Pons (tissue), 1 donor: ENCODE measurements at regions not wholly inside any gene's neighbourhood (a gene's known extent, or its start where the extent isn't known, plus 50 kb on each side); places are given as distances from the start of the nearest gene placed in this dataset.

ENCODE experiments used
- DNase-seq: peaks from one replicate; pipeline ENCODE4 v3.0.0-alpha.2; 2016; ENCODE audit warnings: low spot score

DNA sequence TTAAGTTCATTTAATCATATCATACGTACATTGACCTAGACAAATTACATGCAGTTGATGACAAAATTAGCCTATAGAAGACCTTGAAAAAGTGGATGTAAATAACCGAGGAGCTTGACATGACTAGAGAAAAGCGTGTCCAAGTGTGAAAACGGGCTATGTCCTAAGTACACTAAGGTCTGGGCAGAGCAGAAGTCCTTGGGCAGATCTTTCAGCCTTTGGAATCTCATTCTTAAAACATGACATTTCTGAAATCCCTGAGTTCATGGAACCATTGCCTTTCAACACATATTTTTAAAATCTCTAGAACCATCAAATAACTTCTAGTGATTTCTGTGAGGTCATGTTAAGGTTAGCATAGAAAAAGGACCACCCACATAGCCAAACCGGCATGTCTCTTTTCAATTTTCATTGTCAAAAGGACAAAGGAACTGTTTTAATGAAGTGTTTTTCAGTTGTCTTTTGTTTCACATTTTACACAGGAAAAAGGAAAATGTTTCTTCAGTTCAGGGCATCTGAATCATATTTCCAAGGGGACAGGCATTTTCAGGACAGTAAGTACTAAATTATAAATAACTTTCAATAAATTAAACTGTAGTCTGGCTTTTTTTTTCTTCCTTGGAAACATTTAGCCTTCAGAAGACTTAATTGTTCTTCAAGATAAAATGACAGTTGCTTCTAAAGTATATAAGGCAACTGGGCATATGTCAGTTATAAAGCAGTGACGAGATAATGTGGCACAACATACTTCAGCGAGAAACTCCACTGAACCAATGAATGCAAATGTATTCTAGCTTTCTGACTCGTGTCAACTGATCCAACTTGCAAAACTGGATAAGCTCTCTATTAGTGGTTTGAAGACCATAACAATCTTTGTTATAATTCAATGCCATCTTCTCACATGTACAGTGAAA is 416.8 kb downstream of the NFIB start:
- DNase-seq: no peak

DNA sequence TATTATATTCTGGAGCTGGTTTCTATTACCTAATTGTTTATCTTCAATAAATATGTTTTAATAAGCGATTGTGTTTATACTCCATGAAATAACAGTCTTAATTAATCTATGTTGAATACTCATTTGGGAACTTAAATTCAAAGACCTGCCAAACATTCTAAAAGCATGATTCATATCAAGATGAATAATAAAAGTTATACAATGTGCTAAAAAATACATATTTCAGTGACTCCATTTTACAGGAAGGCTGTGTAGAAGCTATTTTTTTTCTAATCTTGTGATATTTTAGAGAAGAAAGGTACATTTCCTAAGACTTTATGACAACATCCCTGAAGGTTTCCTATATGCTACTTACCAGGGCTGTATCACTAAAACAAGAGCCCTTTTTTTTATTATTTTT is 417.9 kb downstream of the NFIB start:
- DNase-seq: no peak

DNA sequence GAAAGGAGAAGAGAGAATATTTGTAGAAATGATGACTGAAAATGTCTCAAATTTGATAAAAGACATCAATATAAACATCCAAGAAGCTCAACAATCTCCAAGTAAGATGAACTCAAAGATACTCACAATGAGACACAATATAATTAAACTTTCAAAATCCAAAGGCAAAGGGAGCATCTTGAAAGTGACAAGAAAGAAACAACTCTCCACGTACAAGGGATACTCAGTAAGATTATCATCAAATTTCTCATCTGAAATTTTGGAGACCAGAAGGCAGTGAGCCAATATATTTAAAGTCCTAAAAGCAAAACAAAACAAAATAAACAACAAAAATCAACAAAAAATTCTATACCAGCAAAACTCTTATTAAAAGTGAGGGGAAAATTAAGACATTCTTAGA is 428.7 kb downstream of the NFIB start:
- DNase-seq: no peak

DNA sequence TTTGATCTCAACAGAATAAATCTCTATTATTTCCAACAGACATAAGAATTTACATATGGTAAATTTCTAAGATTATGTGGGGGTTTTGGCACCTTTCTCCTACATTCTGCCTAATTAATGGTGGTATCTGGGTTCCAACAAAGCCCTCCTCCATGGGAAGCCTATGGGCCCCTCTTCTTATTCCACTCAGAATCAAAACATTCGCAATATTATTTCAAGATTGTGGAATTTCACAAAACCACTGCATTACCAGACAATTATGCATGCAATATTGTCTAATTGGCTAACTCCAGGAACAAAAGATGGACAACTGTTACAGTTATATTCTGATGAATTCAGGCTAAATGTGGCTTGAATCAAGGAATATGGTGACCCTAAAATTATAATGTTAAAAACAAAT is 434.0 kb downstream of the NFIB start:
- no peak for DNase-seq

DNA sequence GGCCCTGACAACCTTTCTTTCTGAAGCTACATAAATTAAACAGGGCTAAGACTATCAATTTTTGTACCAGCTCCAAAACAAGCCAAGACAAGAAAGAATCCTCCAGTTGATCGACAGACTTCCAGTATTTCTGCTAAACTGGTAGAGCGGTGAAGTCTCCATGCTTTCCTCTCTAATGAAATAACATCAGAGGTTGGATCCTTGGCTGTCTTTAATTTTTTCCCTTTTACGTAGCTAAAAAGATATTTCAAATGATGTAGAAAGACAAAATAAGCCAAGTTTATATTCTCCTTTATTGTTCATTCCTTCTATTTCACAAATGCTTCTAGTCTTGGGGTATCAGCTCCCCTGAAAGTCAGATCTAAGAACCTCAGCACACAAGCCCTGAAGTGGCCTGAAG is 434.9 kb downstream of the NFIB start:
- DNase-seq: no peak

DNA sequence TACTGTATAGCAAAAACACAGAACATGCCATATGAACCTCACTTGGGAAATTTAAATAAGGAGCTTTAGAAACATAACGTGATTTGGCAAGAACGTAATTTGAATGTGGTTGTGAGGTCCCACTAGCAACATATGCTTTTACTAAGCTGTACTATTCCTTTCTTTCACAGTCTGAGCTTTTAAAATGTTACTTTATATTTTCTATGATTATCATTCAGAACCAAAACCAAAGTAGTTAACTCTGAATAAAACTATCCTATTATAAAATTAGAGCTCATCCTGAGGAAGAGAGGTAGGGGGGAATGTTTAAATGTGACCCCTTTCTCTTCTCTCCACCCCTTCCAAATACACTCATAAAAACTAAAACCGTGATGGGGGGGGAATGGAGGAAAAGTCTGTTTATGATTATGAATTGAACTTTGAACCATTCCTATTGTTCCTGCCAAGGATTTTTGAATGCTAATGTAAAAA is 435.7 kb downstream of the NFIB start:
- no peak for DNase-seq

DNA sequence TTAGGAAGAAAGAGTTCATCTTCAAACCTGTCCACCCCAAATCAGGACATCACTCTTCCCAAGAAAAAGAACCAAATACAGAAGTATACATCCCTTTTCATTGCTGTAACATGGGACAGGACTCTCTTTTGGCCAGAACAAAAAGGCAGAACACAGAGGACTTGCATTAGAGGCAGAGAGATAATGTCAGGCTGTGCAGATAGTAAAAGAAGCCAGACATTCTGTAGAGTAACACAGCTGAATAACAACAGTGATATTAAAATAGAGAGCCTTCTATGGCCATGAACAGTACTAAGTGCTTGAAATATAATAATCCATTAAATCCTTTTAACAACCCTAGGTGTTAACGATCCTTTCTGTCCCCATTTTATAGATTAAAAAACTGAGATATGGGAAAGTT is 437.2 kb downstream of the NFIB start:
- DNase-seq: no peak

DNA sequence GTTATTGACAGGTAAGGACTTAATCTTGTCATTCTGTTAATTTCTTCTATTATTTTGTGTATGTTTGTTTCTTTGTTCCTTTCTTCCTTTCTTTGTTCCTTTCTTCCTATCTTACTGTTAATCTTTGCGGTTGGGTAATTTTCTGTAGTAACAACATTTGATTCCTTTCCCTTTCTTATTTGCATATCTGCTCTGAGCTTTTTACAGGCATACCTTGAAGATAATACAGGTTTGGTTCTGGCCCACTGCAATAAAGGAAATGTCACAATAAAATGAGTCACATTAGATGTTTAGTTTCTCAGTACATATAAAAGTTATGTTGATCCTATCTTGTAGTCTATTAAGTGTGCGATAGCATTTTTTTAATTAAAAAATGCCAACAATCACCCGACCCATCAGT is 440.7 kb downstream of the NFIB start:
- no peak for DNase-seq

DNA sequence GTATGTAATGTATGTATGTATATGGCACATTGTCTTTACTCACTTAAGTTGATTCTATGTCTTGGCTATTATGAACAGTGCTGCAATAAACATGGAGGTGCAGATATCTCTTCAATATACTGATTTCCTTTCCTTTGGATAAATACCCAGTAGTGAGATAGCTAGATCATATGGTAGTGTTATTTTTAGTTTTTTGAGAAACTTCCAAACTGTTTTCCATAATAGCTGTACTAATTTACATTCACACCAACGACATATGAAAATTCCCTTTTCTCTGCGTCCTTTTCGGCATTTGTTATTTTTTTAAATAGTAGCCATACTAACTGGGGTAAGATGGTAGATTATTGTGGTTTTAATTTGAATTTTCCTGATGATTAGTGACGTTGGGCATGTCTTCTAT is 445.6 kb downstream of the NFIB start:
- DNase-seq: no peak

DNA sequence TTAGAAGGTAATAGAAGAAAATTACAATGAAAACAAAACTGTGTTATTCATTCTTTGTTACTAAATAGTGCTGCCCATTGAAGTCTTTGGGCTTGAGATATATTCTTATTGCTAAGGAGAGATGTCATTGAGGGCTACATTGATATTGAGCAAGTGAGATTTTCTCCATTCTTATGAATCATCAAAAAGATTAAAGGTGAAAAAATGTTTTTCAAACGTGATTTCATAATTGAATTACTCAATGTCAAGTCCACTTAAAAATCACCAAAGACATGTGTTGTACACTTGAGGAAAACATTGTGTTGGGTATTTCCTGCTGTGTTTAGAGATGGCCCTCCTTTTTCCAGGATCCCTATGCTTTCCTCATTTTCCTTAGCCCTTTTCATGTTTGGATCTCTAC is 448.1 kb downstream of the NFIB start:
- no peak for DNase-seq

DNA sequence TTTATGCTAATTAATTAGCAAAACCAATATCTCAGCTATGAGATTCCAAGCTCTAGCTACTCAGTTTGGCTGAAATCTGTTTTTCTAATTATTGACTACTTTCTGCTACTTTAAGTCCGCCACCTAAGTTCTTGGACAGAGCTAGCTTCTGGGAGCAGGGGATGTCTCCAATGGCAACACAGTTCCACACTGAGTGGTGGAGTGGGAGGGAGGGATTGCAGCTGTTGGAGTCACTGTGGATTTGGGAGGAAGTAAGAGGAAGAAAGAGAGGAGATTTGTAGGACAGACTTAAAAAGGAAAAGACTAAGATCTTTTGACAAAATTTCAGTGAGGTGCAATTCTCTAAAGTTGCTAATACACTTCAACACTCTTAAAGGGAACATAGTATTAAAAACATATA is 450.8 kb downstream of the NFIB start:
- peak; percentile 23 for DNase-seq

DNA sequence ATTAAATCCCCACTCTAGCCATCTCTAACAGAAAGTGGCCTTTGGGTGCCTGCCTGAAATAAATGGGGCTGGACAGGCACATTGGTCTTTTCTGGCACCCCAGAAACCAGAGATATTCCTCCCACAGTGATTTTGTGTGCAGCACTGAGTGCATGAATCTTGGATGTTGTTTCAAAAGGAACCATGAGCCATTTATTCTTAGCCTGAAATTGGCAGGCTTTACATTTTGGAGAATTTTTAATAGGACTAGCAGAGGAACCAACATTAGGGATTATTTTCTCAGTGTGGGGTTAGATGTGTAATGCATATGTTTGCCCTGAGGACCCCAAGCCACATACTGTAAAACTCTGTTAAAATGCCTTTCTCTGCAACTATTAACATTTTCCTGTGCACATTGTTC is 451.3 kb downstream of the NFIB start:
- DNase-seq: no peak

DNA sequence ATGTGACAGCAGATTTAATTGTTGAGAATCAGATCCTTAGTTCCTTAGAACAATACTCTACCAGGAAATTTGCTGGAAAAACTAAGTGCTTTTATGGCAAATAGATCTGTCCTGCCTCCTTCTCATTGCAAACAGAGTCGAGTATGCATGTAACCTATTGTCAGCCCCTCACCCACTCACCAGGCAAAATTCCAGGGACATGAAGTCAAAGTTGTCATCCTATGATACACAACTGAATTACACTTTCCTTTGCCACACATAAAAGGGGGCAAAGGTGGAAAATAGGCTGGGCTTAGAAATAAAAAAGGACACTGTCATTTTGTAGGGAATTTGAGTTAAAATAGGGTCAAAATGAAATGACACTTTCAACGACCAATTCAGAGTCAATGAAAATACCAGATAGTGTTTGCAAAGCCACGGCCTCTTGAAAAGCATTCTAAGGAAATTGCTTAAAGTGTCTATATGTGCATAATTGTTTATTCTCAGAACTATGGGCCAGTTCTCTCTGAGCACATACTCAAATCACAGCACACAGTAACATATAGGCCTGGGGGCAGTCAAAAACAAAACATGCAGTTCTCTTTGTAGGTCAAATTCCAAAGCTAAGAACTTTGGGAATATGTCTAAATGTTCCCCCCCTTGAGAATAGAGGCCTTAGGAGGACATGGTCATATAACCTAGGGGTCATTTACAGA is 452.8 kb downstream of the NFIB start:
- no peak for DNase-seq

DNA sequence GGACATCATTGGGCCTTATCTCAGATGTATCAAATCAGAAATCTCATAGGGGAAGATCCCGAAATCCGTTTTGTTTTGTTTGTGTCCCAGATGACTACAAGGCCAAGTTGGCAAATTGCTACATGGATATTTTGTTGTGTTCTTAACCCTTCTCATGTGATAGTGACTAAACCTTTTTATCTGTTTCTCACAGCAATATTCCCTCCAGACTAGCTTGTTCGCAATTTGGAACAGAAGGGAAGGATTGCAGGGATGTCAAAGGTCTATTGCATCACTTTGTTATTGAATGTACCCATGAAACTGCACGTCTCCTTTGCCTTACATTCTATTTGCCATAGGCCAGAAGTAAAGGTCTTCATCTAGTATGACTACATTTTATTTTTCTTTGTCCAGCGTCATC is 453.9 kb downstream of the NFIB start:
- DNase-seq: no peak

DNA sequence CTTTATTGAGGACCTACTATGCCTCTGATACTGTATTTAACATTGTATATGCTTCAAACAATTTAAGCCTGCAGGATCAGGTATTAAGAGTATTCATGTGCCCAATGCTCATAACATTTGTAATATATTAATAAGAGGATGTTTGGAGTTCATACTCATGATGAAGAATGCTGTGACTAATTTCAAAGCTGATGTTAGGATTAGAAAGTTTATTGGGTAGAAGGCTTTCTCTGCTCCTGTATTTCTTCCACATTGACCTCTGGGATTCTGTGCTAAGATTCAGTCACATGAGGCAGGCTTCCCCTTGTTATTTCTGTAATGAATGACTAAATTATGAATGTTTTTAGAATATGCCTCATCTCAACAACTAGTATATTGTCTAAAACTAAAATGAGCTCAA is 456.4 kb downstream of the NFIB start:
- no peak for DNase-seq

DNA sequence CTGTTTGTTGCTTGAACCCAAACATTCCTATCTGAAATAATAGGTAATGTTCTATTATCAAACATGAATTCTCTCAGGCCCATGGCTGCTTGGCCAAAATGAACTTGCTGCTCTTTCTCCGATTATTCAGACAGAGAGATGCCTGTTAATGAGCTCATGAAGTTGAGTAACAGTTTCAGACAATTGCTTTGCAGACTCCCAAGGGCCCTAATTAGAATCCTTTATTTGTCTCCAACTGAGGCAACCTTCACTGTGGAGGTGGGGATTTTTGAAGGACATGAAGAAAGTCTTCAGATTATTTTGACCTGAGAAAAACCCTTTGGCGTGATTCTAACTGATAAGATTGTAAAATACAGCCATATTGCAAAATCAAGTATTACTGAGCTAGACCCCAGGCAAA is 466.7 kb downstream of the NFIB start:
- no peak for DNase-seq

DNA sequence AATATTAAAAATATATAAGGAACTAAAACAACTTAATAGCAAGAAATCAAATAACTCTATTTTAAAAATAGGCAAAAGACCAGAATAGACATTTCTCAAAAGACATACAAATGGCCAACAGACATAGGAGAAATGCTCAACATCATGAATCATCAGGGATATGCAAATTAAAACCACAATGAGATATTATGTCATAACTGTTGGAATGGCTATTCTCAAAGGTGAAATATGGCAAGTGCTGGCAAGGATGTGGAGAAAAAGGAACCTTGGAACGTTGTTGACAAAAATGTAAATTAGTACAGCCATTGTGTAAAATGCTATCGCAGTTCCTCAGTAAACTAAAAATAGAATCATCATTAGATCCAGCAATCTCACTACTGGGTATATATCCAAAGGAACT is 468.5 kb downstream of the NFIB start:
- DNase-seq: no peak

DNA sequence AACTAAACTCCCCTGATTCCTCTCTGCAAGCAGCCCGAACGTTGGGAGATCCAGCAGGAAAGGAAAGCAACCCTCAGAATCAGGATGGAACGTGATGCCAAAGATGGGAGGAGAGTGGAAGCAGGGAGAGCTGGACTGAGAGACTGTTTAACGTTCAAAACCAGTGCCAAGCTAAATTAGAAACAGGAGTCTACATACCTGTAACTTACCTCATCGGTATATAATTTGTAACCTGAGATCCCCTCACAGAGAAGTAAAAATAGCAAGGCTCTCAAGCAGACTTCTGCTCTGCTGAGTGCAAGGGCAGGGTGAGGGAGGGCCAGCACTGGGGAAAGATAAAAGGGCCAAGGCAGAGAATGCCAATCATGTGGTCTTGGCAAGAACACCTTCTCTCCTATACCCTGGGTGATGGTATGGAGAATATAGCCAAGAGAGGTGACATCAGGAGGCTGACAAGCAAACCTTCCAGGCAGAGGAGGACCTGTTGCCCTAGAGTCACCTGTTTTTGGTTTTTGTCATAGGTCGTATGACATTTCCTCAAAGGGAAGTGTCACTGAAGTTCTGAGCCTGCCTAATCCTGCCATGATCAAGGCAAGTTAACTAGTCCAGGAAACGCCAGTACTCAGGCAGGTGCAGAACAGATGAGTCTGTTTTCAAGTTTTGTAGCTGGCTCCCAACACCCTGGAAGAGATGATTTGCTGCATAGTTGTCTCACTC is 472.0 kb downstream of the NFIB start:
- no peak for DNase-seq

DNA sequence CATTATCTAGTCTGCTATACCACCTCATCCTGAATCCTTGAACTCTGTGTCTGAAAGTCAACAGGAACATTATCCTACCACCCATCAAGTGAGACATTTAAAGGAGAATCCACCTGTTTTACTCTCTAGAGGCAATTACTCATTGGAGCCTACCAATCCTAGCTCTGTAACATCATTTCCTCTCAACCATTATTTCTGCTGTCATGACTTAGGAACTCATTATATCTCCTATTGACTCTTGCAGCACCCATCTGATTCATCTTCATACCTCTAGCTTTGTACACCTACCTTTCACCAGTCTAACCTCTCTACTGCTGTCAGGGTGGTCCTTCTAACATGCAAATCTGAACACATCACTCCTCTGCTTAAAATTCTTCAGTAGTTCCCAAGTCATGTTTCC is 481.5 kb downstream of the NFIB start:
- no peak for DNase-seq

DNA sequence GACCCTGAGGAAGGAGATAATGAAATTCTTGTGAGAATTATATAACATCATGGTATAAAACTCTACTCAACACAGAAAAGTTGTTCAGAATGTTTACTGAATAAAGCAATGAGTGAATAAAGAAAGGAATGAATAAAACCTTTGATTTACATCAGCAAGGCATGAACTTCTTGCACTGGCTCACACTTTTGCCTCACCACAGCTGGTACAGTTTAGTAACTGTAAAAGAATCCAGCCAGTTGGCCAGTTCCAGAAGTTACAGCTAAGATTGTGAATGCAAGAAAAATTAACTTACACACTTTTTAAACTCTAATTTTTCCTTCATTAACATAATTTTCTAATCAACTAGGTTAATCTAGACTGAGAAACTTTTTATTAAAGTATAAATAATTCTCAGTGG is 490.9 kb downstream of the NFIB start:
- no peak for DNase-seq

DNA sequence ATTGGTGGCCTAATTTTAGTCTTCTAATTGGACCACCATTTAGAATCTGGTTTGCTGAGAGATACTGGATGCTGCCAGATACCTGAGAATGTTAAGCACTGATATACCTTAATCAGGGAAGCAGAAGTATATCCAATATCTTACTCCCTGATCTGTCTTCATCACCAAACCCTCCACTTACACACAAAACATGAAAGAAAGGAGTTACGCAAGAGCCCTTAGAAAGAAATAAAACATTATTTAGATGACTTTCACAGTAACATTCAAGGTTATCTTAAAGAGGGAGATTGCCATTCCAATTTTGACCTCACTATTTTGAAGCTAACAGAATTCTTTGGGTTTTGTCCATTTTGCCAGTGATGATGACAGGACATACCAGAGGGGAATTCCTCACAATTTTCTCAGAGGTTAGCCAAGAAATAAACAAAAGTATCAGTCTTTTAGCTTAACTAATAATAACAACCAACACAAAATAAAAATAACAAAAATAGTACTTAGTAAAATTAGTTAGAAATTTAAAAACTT is 496.1 kb downstream of the NFIB start:
- DNase-seq: no peak

DNA sequence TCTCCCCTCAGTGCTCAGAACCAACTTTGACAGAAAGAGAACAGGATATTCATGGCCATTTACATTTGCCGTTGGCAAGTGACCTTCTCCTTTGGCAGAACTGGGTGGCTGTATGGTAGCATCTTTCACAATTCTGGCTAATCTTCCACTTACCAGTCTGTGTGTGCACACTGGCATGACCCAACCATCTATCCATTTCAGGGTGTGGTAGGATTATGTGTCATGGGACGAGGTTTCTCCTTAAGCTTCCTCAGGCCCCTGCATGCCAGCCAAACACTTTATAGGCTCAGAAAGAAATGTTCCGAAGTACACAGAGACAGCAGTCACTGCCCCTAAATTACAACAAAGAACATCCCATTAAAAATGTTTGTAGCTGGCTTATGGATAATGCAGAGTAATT is 497.1 kb downstream of the NFIB start:
- DNase-seq: no peak
